Stimulated activated CD4-positive, alpha-beta T cell treated with anti-CD3 and anti-CD28 coated beads, Interleukin-12 subunit alpha, Interleukin-12 subunit beta, amount 100 ng/mL, for 48 hours (primary cell): ENCODE measurements at regions not wholly inside any gene's neighbourhood (a gene's known extent, or its start where the extent isn't known, plus 50 kb on each side); places are given as distances from the start of the nearest gene placed in this dataset.

Source experiments
- DNase-seq, 3 donors: peaks; one replicate each; pipeline ENCODE4 v3.0.0-alpha.2; 2020; ENCODE audit warnings: low read depth in 2 of 3, low spot score in 1 of 3

GRCh38 chr15:60057554-60057953, 53.4 kb downstream of the FOXB1 start:
- DNase-seq, result no peak

- no peak for DNase-seq
Measured at GRCh38 chr15:60059186-60059585, 55.1 kb downstream of the FOXB1 start.

- DNase-seq, result no peak
Measured at GRCh38 chr15:60061758-60062157, 57.6 kb downstream of the FOXB1 start.

GRCh38 chr15:60062826-60063225, 58.7 kb downstream of the FOXB1 start:
- no peak for DNase-seq

- DNase-seq, result no peak
Measured at GRCh38 chr15:60065951-60066350, 61.8 kb downstream of the FOXB1 start.

- DNase-seq, result no peak
Measured at GRCh38 chr15:60070838-60071493, 66.9 kb downstream of the FOXB1 start.

GRCh38 chr15:60072826-60073465, 68.8 kb downstream of the FOXB1 start:
- no peak for DNase-seq

GRCh38 chr15:60073466-60073840, 69.3 kb downstream of the FOXB1 start:
- DNase-seq, result no peak

- no peak for DNase-seq
Measured at GRCh38 chr15:60074181-60074885, 70.2 kb downstream of the FOXB1 start.

GRCh38 chr15:60076045-60076444, 71.9 kb downstream of the FOXB1 start:
- DNase-seq, result no peak

- no peak for DNase-seq
Measured at GRCh38 chr15:60076582-60077276, 72.6 kb downstream of the FOXB1 start.

- peak; percentile 8 to 13 (median 13) for DNase-seq
Measured at GRCh38 chr15:60077581-60078359, 73.7 kb downstream of the FOXB1 start.

- no peak for DNase-seq
Measured at GRCh38 chr15:60079210-60079609, 75.1 kb downstream of the FOXB1 start.

- DNase-seq, result no peak
Measured at GRCh38 chr15:60081976-60082375, 77.9 kb downstream of the FOXB1 start.

GRCh38 chr15:60083318-60083717, 79.2 kb downstream of the FOXB1 start:
- no peak for DNase-seq

- DNase-seq, result no peak
Measured at GRCh38 chr15:60086681-60087429, 82.7 kb downstream of the FOXB1 start.

- no peak for DNase-seq
Measured at GRCh38 chr15:60087561-60087960, 83.5 kb downstream of the FOXB1 start.

GRCh38 chr15:60090747-60091146, 86.6 kb downstream of the FOXB1 start:
- no peak for DNase-seq

GRCh38 chr15:60091157-60091556, 87.0 kb downstream of the FOXB1 start:
- no peak for DNase-seq

GRCh38 chr15:60091911-60092310, 87.8 kb downstream of the FOXB1 start:
- no peak for DNase-seq
